ENCODE measurements at regions not wholly inside any gene's neighbourhood (a gene's known extent, or its start where the extent isn't known, plus 50 kb on each side); places are given as distances from the start of the nearest gene placed in this dataset.

DNA sequence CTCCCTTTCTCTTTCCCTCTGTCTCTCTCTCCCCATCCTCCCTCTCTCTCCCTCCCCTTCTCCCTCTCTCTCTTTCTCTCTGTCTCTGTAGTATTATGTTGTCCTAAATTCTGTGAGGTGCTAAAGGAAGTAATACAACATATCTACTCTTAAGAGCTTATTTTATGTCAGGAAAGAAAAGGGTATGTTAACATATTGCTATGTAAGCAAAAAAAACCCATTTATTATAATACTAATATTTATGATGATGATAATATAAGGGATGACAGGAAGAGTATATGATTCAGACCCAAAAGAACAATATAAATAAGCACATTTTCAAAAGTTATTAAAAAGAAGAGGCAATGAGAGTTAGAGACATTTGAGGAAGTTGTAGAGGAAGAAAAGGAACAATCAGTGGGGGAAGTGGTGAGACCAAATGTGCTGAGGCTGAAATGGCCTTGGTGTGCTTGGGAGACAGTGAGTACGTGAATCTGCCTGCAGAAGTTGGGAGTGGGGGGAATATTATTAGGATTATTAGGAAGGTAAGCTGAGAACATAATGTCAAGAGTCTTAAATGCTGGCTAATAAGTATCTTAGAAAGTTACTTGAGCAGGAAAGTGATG lies 303.6 kb upstream of the FERMT1 start:
- H3K9ac ChIP-seq (ENCODE audit: low read length), result no peak overlapping the region
- no peaks in the 10 kb centered on the region for H3K27me3 ChIP-seq (ENCODE audit: low read depth, low read length)
- no peaks in the 10 kb centered on the region for H3K36me3 ChIP-seq (replicated peaks; ENCODE audit: low read depth, low read length)
- no peak overlapping the region for H3K4me3 ChIP-seq (ENCODE audit: low read length)
- H3K27ac ChIP-seq (ENCODE audit: low read length), result no peak overlapping the region
- H3K79me2 ChIP-seq (ENCODE audit: low read length), result no peaks in the 10 kb centered on the region
- no peak overlapping the region for H2AFZ ChIP-seq (ENCODE audit: low read depth, low read length)
- no peaks in the 10 kb centered on the region for H4K20me1 ChIP-seq (ENCODE audit: insufficient read depth, low read length)
- H3K9me3 ChIP-seq (ENCODE audit: insufficient read depth, low read length), result no peaks in the 10 kb centered on the region
- TF ChIP-seq EZH2phosphoT487 (IDR thresholded peaks at IDR 0.05; ENCODE audit: low read depth), result no peak
- TF ChIP-seq, protein P1, sequence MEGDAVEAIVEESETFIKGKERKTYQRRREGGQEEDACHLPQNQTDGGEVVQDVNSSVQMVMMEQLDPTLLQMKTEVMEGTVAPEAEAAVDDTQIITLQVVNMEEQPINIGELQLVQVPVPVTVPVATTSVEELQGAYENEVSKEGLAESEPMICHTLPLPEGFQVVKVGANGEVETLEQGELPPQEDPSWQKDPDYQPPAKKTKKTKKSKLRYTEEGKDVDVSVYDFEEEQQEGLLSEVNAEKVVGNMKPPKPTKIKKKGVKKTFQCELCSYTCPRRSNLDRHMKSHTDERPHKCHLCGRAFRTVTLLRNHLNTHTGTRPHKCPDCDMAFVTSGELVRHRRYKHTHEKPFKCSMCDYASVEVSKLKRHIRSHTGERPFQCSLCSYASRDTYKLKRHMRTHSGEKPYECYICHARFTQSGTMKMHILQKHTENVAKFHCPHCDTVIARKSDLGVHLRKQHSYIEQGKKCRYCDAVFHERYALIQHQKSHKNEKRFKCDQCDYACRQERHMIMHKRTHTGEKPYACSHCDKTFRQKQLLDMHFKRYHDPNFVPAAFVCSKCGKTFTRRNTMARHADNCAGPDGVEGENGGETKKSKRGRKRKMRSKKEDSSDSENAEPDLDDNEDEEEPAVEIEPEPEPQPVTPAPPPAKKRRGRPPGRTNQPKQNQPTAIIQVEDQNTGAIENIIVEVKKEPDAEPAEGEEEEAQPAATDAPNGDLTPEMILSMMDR (IDR thresholded peaks at IDR 0.05; ENCODE audit: low read depth, low read length), result no peak
- H3K4me2 ChIP-seq (ENCODE audit: low read length), result no peak overlapping the region
- no peaks in the 10 kb centered on the region for H3K4me1 ChIP-seq (ENCODE audit: low read length)

DNA sequence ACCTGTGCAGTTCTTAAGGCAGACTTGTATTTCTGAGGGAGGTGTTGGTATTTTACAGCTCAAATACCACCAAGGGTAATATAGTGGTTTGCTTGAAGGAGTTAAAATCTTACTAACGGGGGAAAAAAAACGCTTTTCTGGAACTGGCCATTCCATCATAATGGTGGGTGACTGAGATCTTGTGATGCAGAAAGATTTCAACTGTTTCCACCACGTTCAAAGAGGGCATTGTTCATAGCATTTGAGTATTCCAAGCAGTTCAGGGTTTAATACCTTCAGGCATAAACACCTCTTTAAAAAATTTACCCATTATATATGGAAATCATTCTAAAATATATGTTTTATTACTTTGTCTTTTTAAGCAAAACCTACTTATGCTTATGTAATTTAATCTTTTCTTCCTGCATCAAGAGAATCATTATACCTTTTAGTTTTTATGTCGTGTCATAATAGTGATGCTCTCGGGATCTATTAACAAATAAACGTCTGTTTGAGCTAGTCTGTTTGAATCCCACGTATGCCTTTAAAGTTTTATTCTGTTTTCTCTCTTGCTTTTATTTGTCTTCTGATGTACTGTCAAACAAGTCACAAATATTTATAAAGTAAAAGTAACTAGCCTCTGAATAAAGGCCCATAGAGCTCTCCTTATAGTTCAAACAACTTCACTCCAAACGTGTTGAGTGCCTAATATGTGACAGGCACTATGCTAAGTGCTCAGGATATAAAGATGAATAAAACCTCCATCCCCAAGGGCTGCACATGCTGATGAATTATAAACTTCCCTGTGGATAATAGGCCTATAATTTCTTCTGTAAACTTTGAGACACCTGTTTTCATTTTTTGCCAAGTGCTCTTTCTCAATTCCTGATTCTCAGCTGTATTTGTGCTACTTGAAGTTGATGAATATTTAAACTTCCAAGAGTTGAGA lies 298.8 kb upstream of the FERMT1 start:
- Histone ChIP-seq H3K27ac (ENCODE audit: low read length) (no peak overlapping the region), H3K9ac (ENCODE audit: low read length) (no peak overlapping the region), H3K4me3 (ENCODE audit: low read length) (no peak overlapping the region), H3K4me2 (ENCODE audit: low read length) (no peak overlapping the region), H3K27me3 (ENCODE audit: low read depth, low read length) (no peaks in the 10 kb centered on the region), H3K4me1 (ENCODE audit: low read length) (no peaks in the 10 kb centered on the region), H3K36me3 (replicated peaks; ENCODE audit: low read depth, low read length) (no peaks in the 10 kb centered on the region), H4K20me1 (ENCODE audit: insufficient read depth, low read length) (no peaks in the 10 kb centered on the region), H3K79me2 (ENCODE audit: low read length) (no peaks in the 10 kb centered on the region), H2AFZ (ENCODE audit: low read depth, low read length) (no peak overlapping the region), H3K9me3 (ENCODE audit: insufficient read depth, low read length) (no peaks in the 10 kb centered on the region)
- TF ChIP-seq EZH2phosphoT487 (IDR thresholded peaks at IDR 0.05; ENCODE audit: low read depth), result no peak
- TF ChIP-seq, protein P1 (IDR thresholded peaks at IDR 0.05; ENCODE audit: low read depth, low read length), result no peak

DNA sequence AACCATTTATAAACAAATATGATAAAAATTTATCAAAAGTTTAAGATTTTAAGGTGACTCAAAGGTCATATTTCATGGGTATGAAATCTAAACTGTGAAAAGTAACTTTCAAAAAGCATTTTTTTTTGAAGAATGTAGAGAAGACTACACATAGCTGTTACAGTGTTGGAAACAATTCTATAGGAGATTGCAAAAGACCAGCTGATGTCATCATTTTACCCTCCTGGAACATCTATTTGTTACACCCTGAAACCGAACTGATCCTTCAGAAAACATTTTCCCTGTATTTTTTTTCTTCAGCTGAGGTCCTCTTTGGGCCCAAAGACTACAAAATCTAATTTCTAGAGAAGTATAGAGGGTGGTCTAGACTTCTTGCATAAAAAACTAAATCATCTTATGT lies 297.5 kb upstream of the FERMT1 start:
- no peak overlapping the region for H3K4me2 ChIP-seq (ENCODE audit: low read length)
- H3K4me1 ChIP-seq (ENCODE audit: low read length), result no peaks in the 10 kb centered on the region
- no peaks in the 10 kb centered on the region for H3K9me3 ChIP-seq (ENCODE audit: insufficient read depth, low read length)
- no peak overlapping the region for H3K4me3 ChIP-seq (ENCODE audit: low read length)
- no peaks in the 10 kb centered on the region for H3K36me3 ChIP-seq (replicated peaks; ENCODE audit: low read depth, low read length)
- H3K27me3 ChIP-seq (ENCODE audit: low read depth, low read length), result no peaks in the 10 kb centered on the region
- H2AFZ ChIP-seq (ENCODE audit: low read depth, low read length), result no peak overlapping the region
- H3K27ac ChIP-seq (ENCODE audit: low read length), result no peak overlapping the region
- no peak for TF ChIP-seq EZH2phosphoT487 (IDR thresholded peaks at IDR 0.05; ENCODE audit: low read depth)
- TF ChIP-seq, protein P1 (IDR thresholded peaks at IDR 0.05; ENCODE audit: low read depth, low read length), result no peak
- no peaks in the 10 kb centered on the region for H3K79me2 ChIP-seq (ENCODE audit: low read length)
- no peak overlapping the region for H3K9ac ChIP-seq (ENCODE audit: low read length)
- no peaks in the 10 kb centered on the region for H4K20me1 ChIP-seq (ENCODE audit: insufficient read depth, low read length)

DNA sequence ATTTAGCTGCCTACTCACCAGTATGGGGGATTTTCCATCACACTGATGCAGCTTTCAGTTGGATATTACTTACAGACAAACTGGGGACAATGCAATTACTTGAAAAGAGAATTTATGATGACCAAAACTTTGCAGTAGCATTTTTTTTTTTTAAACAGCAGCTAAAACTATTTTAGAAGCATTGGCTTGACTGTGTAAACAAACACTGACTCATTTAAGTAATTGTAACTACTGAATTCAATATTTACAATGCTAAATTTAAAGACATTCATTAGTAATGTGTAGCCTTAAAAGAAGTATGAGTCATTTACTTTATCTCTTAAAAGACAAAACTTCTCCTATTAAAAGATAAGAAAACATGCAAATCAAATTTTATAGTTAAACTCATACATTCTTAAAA lies 295.9 kb upstream of the FERMT1 start:
- H3K27me3 ChIP-seq (ENCODE audit: low read depth, low read length), result no peaks in the 10 kb centered on the region
- H3K4me1 ChIP-seq (ENCODE audit: low read length), result no peaks in the 10 kb centered on the region
- H3K4me3 ChIP-seq (ENCODE audit: low read length), result no peak overlapping the region
- TF ChIP-seq, protein P1 (IDR thresholded peaks at IDR 0.05; ENCODE audit: low read depth, low read length), result no peak
- TF ChIP-seq EZH2phosphoT487 (IDR thresholded peaks at IDR 0.05; ENCODE audit: low read depth), result no peak
- no peak overlapping the region for H3K27ac ChIP-seq (ENCODE audit: low read length)
- H3K4me2 ChIP-seq (ENCODE audit: low read length), result no peak overlapping the region
- no peaks in the 10 kb centered on the region for H3K9me3 ChIP-seq (ENCODE audit: insufficient read depth, low read length)
- H2AFZ ChIP-seq (ENCODE audit: low read depth, low read length), result no peak overlapping the region
- no peaks in the 10 kb centered on the region for H3K36me3 ChIP-seq (replicated peaks; ENCODE audit: low read depth, low read length)
- H3K9ac ChIP-seq (ENCODE audit: low read length), result no peak overlapping the region
- no peaks in the 10 kb centered on the region for H3K79me2 ChIP-seq (ENCODE audit: low read length)
- no peaks in the 10 kb centered on the region for H4K20me1 ChIP-seq (ENCODE audit: insufficient read depth, low read length)
